Stimulated activated CD4-positive, alpha-beta T cell treated with anti-CD3 and anti-CD28 coated beads, TNF-alpha, amount 100 ng/mL, for 24 hours (primary cell): ENCODE measurements at regions not wholly inside any gene's neighbourhood (a gene's known extent, or its start where the extent isn't known, plus 50 kb on each side); places are given as distances from the start of the nearest gene placed in this dataset.
"Not testable (repeated sequence)": the region's sequence is repeated elsewhere in the genome, so short reads cannot be mapped to it uniquely, and the experiment has no call there.

ENCODE experiments used
- DNase-seq, 3 experiments: peaks; one replicate each; pipeline ENCODE4 v3.0.0-alpha.2; 2020; ENCODE audit warnings: low read depth in 3 of 3

DNA sequence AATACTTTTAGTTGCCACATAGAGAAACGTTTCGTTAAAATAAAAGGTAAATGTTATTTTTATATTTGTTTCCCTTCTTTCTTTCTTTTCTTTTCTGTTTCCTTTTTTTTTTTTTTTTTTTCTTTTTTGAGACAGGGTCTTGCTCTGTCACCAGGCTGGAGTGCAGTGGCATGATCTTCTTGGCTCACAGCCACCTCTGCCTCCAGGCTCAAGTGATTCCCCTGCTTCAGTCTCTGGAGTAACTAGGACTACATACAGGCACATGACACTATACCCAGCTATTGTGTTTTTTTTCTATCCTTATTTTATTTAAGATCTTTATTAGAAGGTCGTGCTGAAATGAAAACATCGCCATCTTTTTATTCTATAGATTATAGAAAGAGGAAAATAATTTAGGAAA, 661.8 kb upstream of the MBL2 start:
- no peak for DNase-seq

- DNase-seq = no peak
These were observed 659.5 kb upstream of the MBL2 start for GRCh38 chr10:53432035-53432434.

DNA sequence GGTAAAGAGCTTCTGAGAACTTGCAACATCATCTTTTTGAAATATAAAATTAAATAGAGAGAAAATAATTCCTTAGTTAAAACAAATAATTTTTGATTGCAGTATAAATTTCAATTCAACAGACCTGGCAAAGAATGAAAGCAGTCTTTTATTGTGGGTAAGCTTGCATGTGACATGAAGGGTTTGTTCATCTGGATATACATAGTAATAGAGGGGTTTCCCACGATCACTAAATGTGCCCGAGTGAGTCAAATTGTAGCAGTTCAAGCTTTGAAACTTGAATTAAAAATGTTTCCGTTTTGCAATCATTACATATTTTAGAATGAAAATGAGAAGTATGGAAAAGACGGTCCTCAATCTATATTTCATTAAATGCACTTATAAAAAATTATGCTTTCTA, 658.4 kb upstream of the MBL2 start:
- DNase-seq = no peak

DNA sequence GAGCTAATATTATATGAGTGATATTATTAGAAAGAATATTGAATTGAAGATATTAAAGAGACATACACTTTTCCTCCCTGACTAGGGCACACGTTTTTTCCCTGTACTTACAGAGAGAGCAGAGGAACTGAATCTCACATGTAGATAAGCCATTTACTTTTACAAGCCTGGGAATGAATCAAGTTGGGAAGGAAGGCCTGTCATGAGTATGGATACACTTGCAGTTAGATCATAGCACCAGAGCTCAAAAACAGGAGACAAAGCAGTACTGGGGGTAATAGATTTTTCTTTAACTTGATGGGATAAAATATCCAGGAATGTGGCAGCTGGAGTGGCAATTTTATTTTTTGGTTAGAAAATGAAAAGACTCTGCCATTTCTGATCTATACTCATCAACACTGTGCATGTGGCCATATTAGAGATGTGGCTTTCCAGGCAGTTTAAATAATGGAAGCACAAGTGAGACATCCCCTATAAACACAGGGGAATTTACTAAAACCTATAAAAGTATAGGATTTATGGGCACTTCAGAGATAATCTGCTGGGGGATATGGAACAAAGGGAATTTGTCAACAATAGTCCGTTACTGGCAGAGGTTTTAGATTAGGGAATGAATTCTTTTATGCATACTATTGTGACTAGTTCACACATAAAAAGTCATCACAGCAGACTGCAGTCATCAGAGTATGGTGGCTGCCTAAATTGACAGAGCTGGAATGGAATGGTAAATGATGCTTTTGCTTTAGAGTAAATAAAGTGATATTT, 657.7 kb upstream of the MBL2 start:
- DNase-seq = no peak

DNA sequence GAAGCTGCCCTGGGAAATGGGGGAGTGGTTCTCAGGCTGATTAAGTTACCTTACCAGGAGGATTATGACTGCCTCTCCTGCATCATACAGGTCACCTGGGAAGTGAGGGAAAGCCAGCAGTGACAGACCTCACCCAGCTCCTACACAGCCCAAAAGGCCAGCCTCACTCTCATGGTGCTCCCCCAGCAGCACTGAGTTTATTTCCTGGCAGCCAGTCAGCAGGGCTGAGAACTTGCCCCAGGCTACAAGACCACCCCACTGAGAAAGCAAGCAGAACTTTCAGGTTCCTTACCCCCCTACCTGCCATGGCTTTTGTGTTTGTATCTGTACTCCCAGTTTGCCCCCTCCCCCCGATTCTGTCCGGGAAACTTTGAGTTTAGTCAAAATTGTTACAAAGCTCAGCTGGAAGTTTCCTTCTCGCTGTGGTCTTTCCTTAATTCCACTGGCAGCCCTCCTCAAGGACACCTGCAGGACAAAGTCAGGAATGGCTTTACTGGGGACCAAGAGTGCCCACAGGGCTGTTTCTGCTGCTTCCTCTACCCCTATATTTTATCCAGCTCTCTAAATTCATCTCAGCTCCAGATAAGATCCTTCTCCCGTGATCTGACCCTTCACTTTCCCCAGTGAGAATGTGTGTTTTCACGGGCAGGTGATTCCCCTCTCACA, 649.8 kb upstream of the MBL2 start:
- DNase-seq = no peak

- no peak for DNase-seq
These were observed 640.1 kb upstream of the MBL2 start for GRCh38 chr10:53412651-53413050.

DNA sequence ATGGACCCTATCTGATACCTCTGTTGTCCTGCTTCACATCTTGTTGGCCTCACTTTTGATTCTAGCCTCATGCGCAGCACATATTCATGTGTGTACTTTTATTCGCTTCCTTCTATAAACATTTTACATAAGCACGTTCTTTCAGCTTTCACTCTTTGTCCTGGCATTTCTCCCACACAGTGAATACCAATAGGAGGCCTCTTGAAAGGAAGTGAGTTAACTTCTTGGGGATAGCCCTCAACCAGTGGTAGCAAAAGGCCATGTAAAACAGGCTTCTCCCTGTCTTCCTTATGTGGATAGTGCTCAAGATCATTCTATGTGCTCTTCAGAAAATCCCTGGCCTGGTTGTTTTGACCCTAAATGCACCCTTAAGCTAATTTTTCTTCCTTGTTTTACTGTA, 633.9 kb upstream of the MBL2 start:
- no peak for DNase-seq

- DNase-seq = no peak
These were observed 631.1 kb upstream of the MBL2 start for GRCh38 chr10:53403688-53404087.

DNA sequence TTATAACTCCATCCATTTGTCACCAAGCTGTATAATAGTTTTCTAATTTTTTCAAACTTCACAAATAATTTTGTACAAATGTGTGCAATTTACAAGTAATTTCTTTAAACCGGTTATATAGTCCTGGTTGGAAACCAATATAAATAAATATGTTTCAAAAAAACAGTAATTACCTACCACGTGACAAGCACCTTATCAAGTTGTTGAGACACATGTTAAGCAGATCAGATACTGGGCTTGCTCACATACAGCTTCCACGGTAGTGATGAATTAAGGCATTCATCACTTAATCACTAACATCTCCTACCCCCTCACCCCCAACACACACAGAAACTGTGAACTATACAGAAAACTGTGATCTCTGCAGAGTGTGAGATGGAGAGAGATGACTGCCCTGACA, 630.0 kb upstream of the MBL2 start:
- no peak for DNase-seq

DNA sequence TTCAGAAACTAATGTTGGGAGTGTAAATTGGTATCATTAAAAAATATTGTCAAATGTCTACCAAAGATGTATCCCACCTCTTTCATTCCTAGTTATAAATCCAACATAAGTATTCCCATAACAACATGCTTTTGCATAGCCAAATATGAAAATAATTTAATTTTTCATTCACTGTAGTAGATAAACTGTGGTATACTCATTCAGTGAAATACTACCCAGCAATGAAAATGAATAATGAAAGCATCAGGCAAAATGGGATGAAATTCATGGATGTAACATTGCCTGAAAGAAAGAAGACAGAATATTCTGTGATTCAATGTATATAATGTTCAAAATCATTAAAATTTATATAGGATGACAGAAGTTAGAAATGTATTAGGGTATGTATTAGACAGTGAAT, 629.0 kb upstream of the MBL2 start:
- DNase-seq = no peak

DNA sequence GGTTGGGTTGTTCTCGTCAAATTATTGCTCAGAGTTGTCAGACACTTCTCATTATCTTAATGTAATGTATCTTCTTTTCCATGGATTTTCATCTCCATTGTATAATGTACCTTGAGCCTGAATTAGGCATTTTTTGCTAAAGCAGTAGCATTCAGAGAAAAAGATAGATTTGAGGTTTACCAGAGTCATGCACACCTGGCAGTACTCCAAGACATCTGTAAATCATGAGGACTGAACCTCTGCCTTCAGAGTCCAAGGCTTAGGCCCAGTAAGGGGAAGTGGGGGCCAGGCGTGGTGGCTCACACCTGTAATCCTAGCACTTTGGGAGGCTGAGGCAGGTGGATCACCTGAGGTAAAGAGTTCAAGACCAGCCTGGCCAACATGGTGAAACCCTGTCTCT, 624.3 kb upstream of the MBL2 start:
- no peak for DNase-seq

- DNase-seq = no peak
These were observed 622.9 kb upstream of the MBL2 start for GRCh38 chr10:53395449-53395848.

DNA sequence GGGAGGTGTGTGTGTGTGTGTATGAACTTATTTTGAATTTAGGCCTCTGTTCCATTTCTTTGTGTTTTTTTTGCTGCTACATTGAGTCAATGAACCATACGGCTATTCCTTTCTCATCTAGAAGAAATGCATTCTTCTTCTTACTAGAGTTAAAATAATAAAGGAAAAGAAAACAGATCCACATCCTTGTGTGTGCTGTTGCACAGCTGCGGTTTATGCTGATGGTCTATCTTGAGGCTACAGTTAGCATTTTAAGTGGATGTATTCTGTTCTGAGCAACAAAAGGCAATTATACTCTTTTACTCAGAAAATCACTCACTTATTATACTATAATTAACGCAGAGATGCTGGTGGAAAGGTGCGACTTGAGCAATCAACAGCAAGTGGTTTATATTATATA, 615.0 kb upstream of the MBL2 start:
- DNase-seq = no peak

GRCh38 chr10:53382543-53382942, 610.0 kb upstream of the MBL2 start:
- DNase-seq = no peak

DNA sequence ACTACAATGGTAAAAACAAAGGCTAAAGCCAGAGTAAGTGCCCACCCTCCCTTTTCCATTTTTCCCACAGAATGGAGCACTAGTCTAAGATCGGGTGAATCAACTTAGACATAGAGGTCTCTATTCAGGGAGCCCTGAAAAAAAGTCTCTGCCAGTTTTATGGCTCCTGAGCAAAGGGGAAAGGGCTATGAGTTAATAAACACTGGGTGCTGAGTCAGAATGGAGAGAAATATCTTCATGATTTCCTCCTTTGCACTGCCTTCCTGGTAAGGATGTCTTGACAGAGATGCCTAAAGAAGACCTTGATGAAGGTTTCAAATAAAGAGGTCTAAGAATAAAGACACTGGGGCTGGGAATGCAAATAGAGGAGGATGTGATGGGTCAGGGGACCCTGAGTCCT, 607.4 kb upstream of the MBL2 start:
- no peak for DNase-seq

DNA sequence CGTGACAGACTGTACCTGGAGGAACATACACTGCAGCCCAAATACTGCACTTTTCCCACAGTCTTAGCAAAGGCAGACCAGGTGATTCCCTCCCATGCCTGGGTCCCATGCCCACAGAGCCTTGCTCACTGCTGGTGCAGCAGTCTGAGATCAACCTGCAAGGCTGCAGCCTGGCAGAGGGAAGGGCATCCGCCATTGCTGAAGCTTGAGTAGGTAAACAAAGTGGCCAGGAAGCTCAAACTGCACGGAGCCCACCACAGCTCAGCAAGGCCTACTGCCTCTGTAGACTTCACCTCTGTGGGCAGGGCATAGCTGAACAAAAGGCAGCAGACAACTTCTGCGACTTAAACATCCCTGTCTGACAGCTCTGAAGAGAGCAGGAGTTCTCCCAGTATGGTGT, 597.8 kb upstream of the MBL2 start:
- DNase-seq = no peak

- no peak for DNase-seq
These were observed 589.4 kb upstream of the MBL2 start for GRCh38 chr10:53361936-53362335.

DNA sequence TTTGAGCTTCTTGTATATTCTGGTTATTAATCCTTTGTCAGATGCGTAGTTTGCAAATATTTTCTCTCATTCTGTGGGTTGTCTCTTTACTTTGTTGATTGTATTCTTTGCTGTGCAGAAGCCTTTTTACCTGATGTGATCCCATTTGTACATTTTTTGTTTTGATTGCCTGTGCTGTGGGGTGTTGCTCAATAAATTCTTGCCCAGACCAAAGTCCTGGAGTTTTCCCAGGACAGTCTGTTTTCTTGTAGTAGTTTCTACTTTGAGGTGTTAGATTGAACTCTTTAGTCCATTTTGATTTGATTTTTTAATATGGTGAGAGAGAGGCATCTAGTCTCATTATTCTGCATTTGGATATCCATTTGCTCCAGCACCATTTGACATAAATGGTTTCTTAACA, 588.7 kb upstream of the MBL2 start:
- DNase-seq = no peak

DNA sequence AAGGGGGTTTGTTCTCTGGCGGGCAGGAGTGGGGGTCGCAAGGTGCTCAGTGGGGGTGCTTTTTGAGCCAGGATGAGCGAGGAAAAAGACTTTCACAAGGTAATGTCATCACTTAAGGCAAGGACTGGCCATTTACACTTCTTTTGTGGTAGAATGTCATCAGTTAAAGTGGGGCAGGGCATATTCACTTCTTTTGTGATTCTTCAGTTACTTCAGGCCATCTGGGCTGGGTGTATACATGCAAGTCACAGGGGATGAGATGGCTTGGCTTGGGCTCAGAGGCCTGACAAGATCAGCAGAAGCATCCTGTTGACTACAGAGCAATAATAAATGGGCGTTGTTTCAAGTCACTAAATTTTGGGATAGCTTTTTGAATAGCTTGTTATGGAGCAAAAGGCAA, 586.4 kb upstream of the MBL2 start:
- DNase-seq = not testable (repeated sequence)

DNA sequence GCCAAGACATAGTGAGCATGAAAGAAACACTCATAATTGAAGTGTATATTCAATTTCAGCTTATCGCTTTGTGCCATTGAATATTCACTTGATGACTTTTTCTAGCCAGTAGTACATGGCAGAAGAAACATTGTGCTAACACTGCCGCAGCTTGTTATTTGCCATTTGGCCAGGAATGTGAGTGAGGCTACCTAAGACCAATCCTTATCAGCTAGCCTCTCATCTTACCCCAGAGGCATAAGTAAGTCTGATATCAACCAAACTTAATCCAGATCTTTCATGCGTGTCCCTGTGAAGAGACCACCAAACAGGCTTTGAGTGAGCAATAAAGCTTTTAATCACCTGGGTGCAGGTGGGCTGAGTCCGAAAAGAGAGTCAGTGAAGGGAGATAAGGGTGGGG, 586.0 kb upstream of the MBL2 start:
- DNase-seq = no peak

- DNase-seq = no peak
These were observed 585.0 kb upstream of the MBL2 start for GRCh38 chr10:53357587-53357986.

- no peak for DNase-seq
These were observed 584.2 kb upstream of the MBL2 start for GRCh38 chr10:53356616-53357349.

- DNase-seq = not testable (repeated sequence)
These were observed 569.9 kb upstream of the MBL2 start for GRCh38 chr10:53342531-53342930.
